CD4-positive, alpha-beta T cell (primary cell): ENCODE measurements at regions not wholly inside any gene's neighbourhood (a gene's known extent, or its start where the extent isn't known, plus 50 kb on each side); places are given as distances from the start of the nearest gene placed in this dataset.

ENCODE experiments used
- ATAC-seq: fragments of 200-7000 bp; cut with Tn5 transposase; one replicate; pipeline ENCODE4 v1.10.0; 2022; ENCODE audit warnings: mild to moderate bottlenecking; ENCODE audit not compliant: poor library complexity
- CTCF ChIA-PET: fragments of 350-600 bp; sonication (Branson Sonifier 250); formaldehyde crosslinking; loops from one replicate; lab custom pipeline; 2021; ENCODE audit warnings: antibody characterized with exemption, inconsistent platforms; lab: Charles Lee
- POLR2A ChIA-PET: fragments of 350-600 bp; sonication (Branson Sonifier 250); formaldehyde crosslinking; loops from one replicate; lab custom pipeline; 2021; ENCODE audit warnings: antibody characterized with exemption, inconsistent platforms; lab: Charles Lee
- DNase-seq, 14 experiments: peaks; one replicate each; pipeline ENCODE4 v3.0.0-alpha.2; 2013 to 2020; ENCODE audit warnings: mixed read lengths in 2 of 14
- H3K27ac ChIP-seq, 2 donors: one replicate each; pipeline versions ENCODE4 v1.5.1 to v1.7.0; 2013; ENCODE audit warnings: low read length in 2 of 2, low read depth in 1 of 2, mild to moderate bottlenecking in 1 of 2
- H3K27me3 ChIP-seq, 2 experiments: 1 replicate in 1 of 2; 2 replicates in 1 of 2; pipeline versions ENCODE4 v1.6.1 to v1.7.0; 2013; ENCODE audit warnings: low read length in 2 of 2, control low read depth in 1 of 2, mild to moderate bottlenecking in 1 of 2, moderate library complexity in 1 of 2; ENCODE audit not compliant: insufficient read depth in 2 of 2, control insufficient read depth in 1 of 2
- H3K36me3 ChIP-seq: one replicate; pipeline ENCODE4 v1.6.1; 2013; ENCODE audit warnings: low read length, control low read depth; ENCODE audit not compliant: insufficient read depth
- H3K4me1 ChIP-seq: one replicate; pipeline ENCODE4 v1.6.1; 2013; ENCODE audit warnings: low read length, control low read depth; ENCODE audit not compliant: insufficient read depth
- H3K4me3 ChIP-seq: one replicate; pipeline ENCODE4 v1.5.1; 2013; ENCODE audit warnings: mild to moderate bottlenecking, low read length, moderate library complexity
- H3K9me3 ChIP-seq, 2 experiments: 1 replicate in 1 of 2; 2 replicates in 1 of 2; pipeline versions ENCODE4 v1.6.1 to v1.7.0; 2013; ENCODE audit warnings: low read length in 2 of 2, mild to moderate bottlenecking in 2 of 2, control low read depth in 1 of 2, moderate library complexity in 1 of 2; ENCODE audit not compliant: control insufficient read depth in 1 of 2, insufficient read depth in 1 of 2
- H3K27ac Mint-ChIP-seq: one replicate; pipeline ENCODE4 v1.8.0; 2020; ENCODE audit warnings: mixed read lengths
- H3K27me3 Mint-ChIP-seq: one replicate; pipeline ENCODE4 v1.8.0; 2021; ENCODE audit warnings: mixed read lengths
- H3K36me3 Mint-ChIP-seq: one replicate; pipeline ENCODE4 v1.8.0; 2021; ENCODE audit warnings: low read depth, mixed read lengths
- H3K4me1 Mint-ChIP-seq: one replicate; pipeline ENCODE4 v1.8.0; 2021; ENCODE audit warnings: low read depth, mixed read lengths
- H3K4me3 Mint-ChIP-seq: one replicate; pipeline ENCODE4 v1.8.0; 2020; ENCODE audit warnings: mild to moderate bottlenecking, mixed read lengths
- H3K9me3 Mint-ChIP-seq: one replicate; pipeline ENCODE4 v1.8.0; 2020; ENCODE audit warnings: mixed read lengths
- CTCF ChIP-seq: fragments of 200-600 bp; IDR thresholded peaks from one replicate; pipeline ENCODE4 v1.8.0; 2022; ENCODE audit warnings: antibody characterized with exemption, mild to moderate bottlenecking
- intact Hi-C, 2 experiments: fragments of 100-400 bp; cut with DNase I in 1 of 2; cut with micrococcal nuclease in 1 of 2; formaldehyde crosslinking; loops; one replicate each; pipeline versions ENCODE4 v1.15.1 to v1.9.0; 2023 to 2025; cut with DNase I, micrococcal nuclease

- Histone ChIP-seq H3K4me3 (no peak overlapping the region), H3K4me1 (no peaks in the 10 kb centered on the region), H3K9me3 (no peaks in the 10 kb centered on the region), H3K36me3 (no peaks in the 10 kb centered on the region), H3K27ac (no peak overlapping the region), H3K27me3 (no peaks in the 10 kb centered on the region)
- Mint-ChIP-seq H3K36me3 (no peaks in the 10 kb centered on the region), H3K27ac (no peak overlapping the region), H3K9me3 (no peaks in the 10 kb centered on the region), H3K27me3 (no peaks in the 10 kb centered on the region), H3K4me3 (no peak overlapping the region), H3K4me1 (no peaks in the 10 kb centered on the region)
- no peak for TF ChIP-seq CTCF
- ATAC-seq, result no peak
- no peak for DNase-seq
- intact Hi-C loops, result no loop called here
- POLR2A ChIA-PET, result no interaction called here
- CTCF ChIA-PET, result interaction anchor here (0.7 kb wide), 1 partner anchor 30 kb away, joined by 3 read pairs; no protein-coding TSS in a partner anchor
Measured at GRCh38 chr14:100415226-100415625, 92.1 kb downstream of the SLC25A47 start.

GRCh38 chr14:100416081-100416680 lies 93.0 kb downstream of the SLC25A47 start:
- Histone ChIP-seq H3K27ac (no peak overlapping the region), H3K4me1 (no peaks in the 10 kb centered on the region), H3K36me3 (no peaks in the 10 kb centered on the region), H3K27me3 (no peaks in the 10 kb centered on the region), H3K9me3 (no peaks in the 10 kb centered on the region), H3K4me3 (no peak overlapping the region)
- no peaks in the 10 kb centered on the region for H3K36me3 Mint-ChIP-seq
- ATAC-seq, result no peak
- no peak overlapping the region for H3K4me3 Mint-ChIP-seq
- no peaks in the 10 kb centered on the region for H3K4me1 Mint-ChIP-seq
- DNase-seq, result no peak
- POLR2A ChIA-PET, result no interaction called here
- H3K9me3 Mint-ChIP-seq, result no peaks in the 10 kb centered on the region
- H3K27ac Mint-ChIP-seq, result no peak overlapping the region
- TF ChIP-seq CTCF, result no peak
- no peaks in the 10 kb centered on the region for H3K27me3 Mint-ChIP-seq
- CTCF ChIA-PET, result no interaction called here
- intact Hi-C loops, result no loop called here

GRCh38 chr14:100416921-100417860 lies 94.1 kb downstream of the SLC25A47 start:
- Mint-ChIP-seq H3K4me3 (no peak overlapping the region), H3K27me3 (no peaks in the 10 kb centered on the region), H3K4me1 (no peaks in the 10 kb centered on the region), H3K36me3 (no peaks in the 10 kb centered on the region), H3K27ac (no peak overlapping the region), H3K9me3 (no peaks in the 10 kb centered on the region)
- no peak for ATAC-seq
- CTCF ChIA-PET, result no interaction called here
- no peak overlapping the region for H3K4me3 ChIP-seq
- no peak for TF ChIP-seq CTCF
- no peaks in the 10 kb centered on the region for H3K27me3 ChIP-seq
- H3K36me3 ChIP-seq, result no peaks in the 10 kb centered on the region
- H3K27ac ChIP-seq, result no peak overlapping the region
- POLR2A ChIA-PET, result no interaction called here
- no peaks in the 10 kb centered on the region for H3K9me3 ChIP-seq
- intact Hi-C loops, result no loop called here
- H3K4me1 ChIP-seq, result no peaks in the 10 kb centered on the region
- DNase-seq, result no peak
